H1 (cell line): ENCODE measurements at regions not wholly inside any gene's neighbourhood (a gene's known extent, or its start where the extent isn't known, plus 50 kb on each side); places are given as distances from the start of the nearest gene placed in this dataset.

ENCODE experiments used
- CTCF ChIA-PET: fragments of 300-600 bp; sonication (Branson Sonifier 250); formaldehyde crosslinking; loops from one replicate; lab custom pipeline; 2021; ENCODE audit not compliant: partially characterized antibody; lab: Charles Lee
- POLR2A ChIA-PET: fragments of 300-600 bp; sonication (Branson Sonifier 250); formaldehyde crosslinking; loops from one replicate; lab custom pipeline; 2021; ENCODE audit warnings: inconsistent platforms; ENCODE audit not compliant: partially characterized antibody; lab: Charles Lee
- DNase-seq, 2 experiments: peaks; one replicate each; pipeline versions ENCODE4 v3.0.0 to v3.0.0-alpha.2; 2010 to 2022; ENCODE audit warnings: low spot score in 2 of 2, low read depth in 1 of 2, mixed read lengths in 1 of 2
- FAIRE-seq: peaks from 2 replicates; lab custom pipeline; 2011; peaks lifted over from hg19 to GRCh38; lab: Jason Lieb, UNC
- H2AFZ ChIP-seq: 2 replicates; pipeline ENCODE4 v1.8.1; 2012; ENCODE audit warnings: low read length, inconsistent platforms
- H2AK5ac ChIP-seq: 2 replicates; pipeline ENCODE4 v1.6.1; 2013; ENCODE audit warnings: low read depth, low read length
- H2BK120ac ChIP-seq: replicated peaks from 2 replicates; pipeline ENCODE3; 2013; ENCODE audit warnings: low read depth, low read length, inconsistent platforms
- H2BK12ac ChIP-seq: 2 replicates; pipeline ENCODE4 v1.6.1; 2013; ENCODE audit warnings: low read depth, low read length
- H2BK15ac ChIP-seq: 2 replicates; pipeline ENCODE4 v1.6.1; 2013; ENCODE audit warnings: low read length
- H2BK20ac ChIP-seq: 2 replicates; pipeline ENCODE4 v1.6.1; 2013; ENCODE audit warnings: low read length
- H2BK5ac ChIP-seq: 2 replicates; pipeline ENCODE4 v1.6.1; 2013; ENCODE audit warnings: low read depth, low read length
- H3K14ac ChIP-seq: 2 replicates; pipeline ENCODE4 v1.6.1; 2013; ENCODE audit warnings: inconsistent platforms; ENCODE audit not compliant: insufficient read length
- H3K18ac ChIP-seq: 2 replicates; pipeline ENCODE4 v1.6.1; 2013; ENCODE audit warnings: low read length; ENCODE audit errors: extremely low read depth
- H3K23ac ChIP-seq: 2 replicates; pipeline ENCODE4 v1.6.1; 2013; ENCODE audit warnings: inconsistent platforms; ENCODE audit not compliant: insufficient read length
- H3K23me2 ChIP-seq: 2 replicates; pipeline ENCODE4 v1.6.1; 2013; ENCODE audit warnings: low read depth, low read length
- H3K27ac ChIP-seq: 2 replicates; pipeline ENCODE4 v1.6.1; 2011; ENCODE audit warnings: low read depth, low read length, inconsistent platforms
- H3K27me3 ChIP-seq, 4 experiments: replicated peaks in 1 of 4; 1 replicate in 1 of 4; 2 replicates in 3 of 4; pipeline versions ENCODE4 v1.6.1 to v1.8.1; 2011 to 2013; ENCODE audit warnings: low read length in 3 of 4, mild to moderate bottlenecking in 3 of 4, inconsistent platforms in 2 of 4, mixed read lengths in 2 of 4, moderate library complexity in 1 of 4; ENCODE audit not compliant: control insufficient read depth in 3 of 4, insufficient read depth in 3 of 4; ENCODE audit errors: extremely low read depth in 1 of 4
- H3K36me3 ChIP-seq, 4 experiments: 2 replicates each; pipeline versions ENCODE4 v1.6.1 to v1.8.1; 2011 to 2013; ENCODE audit warnings: mild to moderate bottlenecking in 4 of 4, low read length in 3 of 4, moderate library complexity in 2 of 4, control low read depth in 1 of 4, inconsistent platforms in 1 of 4; ENCODE audit not compliant: insufficient read depth in 4 of 4, control insufficient read depth in 2 of 4
- H3K4ac ChIP-seq: replicated peaks from 2 replicates; pipeline ENCODE3; 2013; ENCODE audit warnings: low read length, low read depth, mixed read lengths, inconsistent platforms; ENCODE audit not compliant: insufficient read length
- H3K4me1 ChIP-seq, 4 experiments: replicated peaks in 1 of 4; 1 replicate in 1 of 4; 2 replicates in 3 of 4; pipeline versions ENCODE4 v1.6.1 to v1.8.1; 2011 to 2013; ENCODE audit warnings: low read length in 3 of 4, inconsistent platforms in 2 of 4, mixed read lengths in 1 of 4; ENCODE audit not compliant: insufficient read depth in 4 of 4, control insufficient read depth in 3 of 4
- H3K4me2 ChIP-seq, 2 experiments: 2 replicates each; pipeline versions ENCODE4 v1.6.1 to v1.8.1; 2011 to 2013; ENCODE audit warnings: low read depth in 2 of 2, low read length in 2 of 2, control low read depth in 1 of 2, inconsistent platforms in 1 of 2, mild to moderate bottlenecking in 1 of 2; ENCODE audit not compliant: insufficient read depth in 1 of 2
- H3K4me3 ChIP-seq, 4 experiments: fragments of 200-600, 300-600 bp in 1 of 4; sonication (generic), shearing (Covaris generic), sonication (Bioruptor Twin) in 1 of 4; 2 replicates each; pipeline versions ENCODE4 v1.5.1 to v1.8.1; 2011 to 2016; ENCODE audit warnings: low read length in 4 of 4, low read depth in 3 of 4, control low read depth in 2 of 4, inconsistent platforms in 2 of 4, mild to moderate bottlenecking in 2 of 4, mixed read lengths in 1 of 4, moderate library complexity in 1 of 4; ENCODE audit not compliant: insufficient read depth in 2 of 4; ENCODE audit errors: extremely low read depth in 1 of 4
- H3K56ac ChIP-seq: replicated peaks from 2 replicates; pipeline ENCODE3; 2013; ENCODE audit warnings: low read depth, mild to moderate bottlenecking, mixed read lengths, low read length, inconsistent platforms; ENCODE audit not compliant: insufficient read length
- H3K79me1 ChIP-seq: 2 replicates; pipeline ENCODE4 v1.6.1; 2013; ENCODE audit warnings: low read depth, low read length, control low read depth
- H3K79me2 ChIP-seq, 2 experiments: 2 replicates each; pipeline versions ENCODE4 v1.6.1 to v1.8.1; 2012 to 2013; ENCODE audit warnings: low read length in 2 of 2, mild to moderate bottlenecking in 2 of 2, inconsistent platforms in 1 of 2; ENCODE audit not compliant: insufficient read depth in 2 of 2, control insufficient read depth in 1 of 2
- H3K9ac ChIP-seq, 4 experiments: replicated peaks in 1 of 4; 1 replicate in 1 of 4; 2 replicates in 3 of 4; pipeline versions ENCODE4 v1.6.1 to v1.8.1; 2011 to 2013; ENCODE audit warnings: low read depth in 3 of 4, low read length in 3 of 4, control low read depth in 2 of 4, mild to moderate bottlenecking in 2 of 4, moderate library complexity in 2 of 4, inconsistent platforms in 1 of 4; ENCODE audit errors: extremely low read depth in 1 of 4
- H3K9me3 ChIP-seq, 2 experiments: 2 replicates each; pipeline versions ENCODE4 v1.6.1 to v1.8.1; 2012 to 2013; ENCODE audit warnings: mild to moderate bottlenecking in 2 of 2, moderate library complexity in 2 of 2, control low read depth in 1 of 2, inconsistent platforms in 1 of 2, low read depth in 1 of 2, low read length in 1 of 2, mixed read lengths in 1 of 2; ENCODE audit not compliant: insufficient read depth in 2 of 2
- H4K20me1 ChIP-seq, 2 experiments: replicated peaks in 1 of 2; 2 replicates each; pipeline versions ENCODE3 to v1.8.1; 2011 to 2013; ENCODE audit warnings: inconsistent platforms in 2 of 2, low read length in 2 of 2, mild to moderate bottlenecking in 1 of 2; ENCODE audit not compliant: insufficient read depth in 2 of 2, control insufficient read depth in 1 of 2
- H4K5ac ChIP-seq: 2 replicates; pipeline ENCODE4 v1.6.1; 2013; ENCODE audit warnings: low read length, low read depth, mixed read lengths, inconsistent platforms; ENCODE audit not compliant: insufficient read length
- H4K8ac ChIP-seq: 2 replicates; pipeline ENCODE4 v1.8.0; 2013; ENCODE audit warnings: mild to moderate bottlenecking, moderate library complexity, low read length, inconsistent platforms; ENCODE audit not compliant: insufficient read depth; ENCODE audit errors: extremely low read depth
- H4K91ac ChIP-seq: replicated peaks from 2 replicates; pipeline ENCODE3; 2013; ENCODE audit warnings: low read length, mixed read lengths, inconsistent platforms; ENCODE audit not compliant: insufficient read length
- ASH2L ChIP-seq: fragments of 200-600, 300-600 bp; sonication (generic); IDR thresholded peaks from one replicate; pipeline ENCODE4 v1.7.1; 2017; ENCODE audit warnings: low read length
- CHD1 ChIP-seq: IDR thresholded peaks from 2 replicates; pipeline ENCODE4 v1.6.1; 2012; ENCODE audit warnings: low read depth, low read length, improper control_type of control experiment
- EGR1 ChIP-seq: IDR thresholded peaks from 2 replicates; pipeline ENCODE4 v1.6.1; 2011; ENCODE audit warnings: low read depth, low read length, borderline replicate concordance
- EP300 ChIP-seq, 2 experiments: IDR thresholded peaks; 1 replicate in 1 of 2; 2 replicates in 1 of 2; pipeline ENCODE4 v1.6.1; 2011 to 2012; ENCODE audit warnings: low read depth in 2 of 2, low read length in 2 of 2, mild to moderate bottlenecking in 2 of 2, borderline replicate concordance in 1 of 2, inconsistent platforms in 1 of 2, moderate library complexity in 1 of 2
- GABPA ChIP-seq: IDR thresholded peaks from 2 replicates; pipeline ENCODE4 v1.6.1; 2011; ENCODE audit warnings: mild to moderate bottlenecking, low read length, moderate library complexity, borderline replicate concordance; ENCODE audit not compliant: insufficient read depth
- HDAC2 ChIP-seq, 2 experiments: fragments of 300-600 bp in 1 of 2; sonication (generic) in 1 of 2; IDR thresholded peaks; 2 replicates each; pipeline ENCODE4 v1.6.1; 2011 to 2012; ENCODE audit warnings: low read depth in 2 of 2, low read length in 2 of 2, mild to moderate bottlenecking in 2 of 2, moderate library complexity in 2 of 2, borderline replicate concordance in 1 of 2, inconsistent platforms in 1 of 2
- JUND ChIP-seq: IDR thresholded peaks from 2 replicates; pipeline ENCODE4 v1.6.1; 2011; ENCODE audit warnings: mild to moderate bottlenecking, improper control_type of control experiment, low read length
- SRF ChIP-seq: IDR thresholded peaks from 2 replicates; pipeline ENCODE4 v1.6.1; 2011; ENCODE audit warnings: mild to moderate bottlenecking, low read depth, low read length, moderate library complexity
- TAF7 ChIP-seq: optimal IDR thresholded peaks from 2 replicates; pipeline ENCODE3; 2011; ENCODE audit warnings: low read depth, mild to moderate bottlenecking, inconsistent platforms, low read length, moderate library complexity, borderline replicate concordance
- WGBS, 2 experiments: shearing (Covaris generic) in 1 of 2; methylation state at CpG; one replicate each; pipeline versions ENCODE4 v1.1.6 to v1.1.7; 2013 to 2015; ENCODE audit warnings: low lambda C conversion rate in 2 of 2, mixed read lengths in 2 of 2, inconsistent platforms in 1 of 2, low coverage in 1 of 2, missing lambda C conversion rate in 1 of 2; ENCODE audit not compliant: insufficient replicate concordance in 2 of 2, insufficient coverage in 1 of 2, insufficient read length in 1 of 2; ENCODE audit errors: extremely low coverage in 1 of 2, missing lambda C conversion rate in 1 of 2; 5-methylcytosine and 5-hydroxymethylcytosine counted together
- TF ChIP-seq, protein P1 (sequence below): IDR thresholded peaks from 2 replicates; pipeline ENCODE4 v1.6.1; 2011; ENCODE audit warnings: low read depth, mild to moderate bottlenecking, low read length; ENCODE audit not compliant: insufficient read depth
- TF ChIP-seq, protein P2 (sequence below): IDR thresholded peaks from 2 replicates; pipeline ENCODE4 v1.6.1; 2012; ENCODE audit warnings: inconsistent platforms

DNA sequence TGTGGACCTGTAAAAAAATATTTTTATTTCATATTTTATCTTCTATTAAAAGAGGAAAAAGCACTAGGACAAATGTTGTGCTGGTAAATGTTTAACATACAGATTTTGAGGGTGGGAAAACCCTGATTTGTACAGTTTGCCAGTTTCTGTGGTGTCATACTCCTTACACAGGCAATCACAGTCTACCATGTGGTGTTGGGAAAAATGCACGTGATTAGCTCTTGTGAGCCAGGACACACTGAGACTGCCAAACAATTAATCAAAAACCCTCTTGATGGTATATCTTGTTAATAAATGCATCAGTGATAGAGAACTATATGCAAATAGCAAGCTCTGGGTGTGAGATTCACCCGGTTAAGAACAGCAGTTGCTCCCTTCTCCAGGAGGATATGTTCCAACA, 136.5 kb upstream of the ZC3H11B start:
- Histone ChIP-seq H4K5ac (no peak overlapping the region), H3K23ac (no peak overlapping the region), H2BK120ac (no peak overlapping the region), H3K9me3 (no peaks in the 10 kb centered on the region), H4K91ac (no peak overlapping the region), H2BK20ac (no peak overlapping the region)
- TF ChIP-seq CHD1 = no peak
- TF ChIP-seq, protein P1, sequence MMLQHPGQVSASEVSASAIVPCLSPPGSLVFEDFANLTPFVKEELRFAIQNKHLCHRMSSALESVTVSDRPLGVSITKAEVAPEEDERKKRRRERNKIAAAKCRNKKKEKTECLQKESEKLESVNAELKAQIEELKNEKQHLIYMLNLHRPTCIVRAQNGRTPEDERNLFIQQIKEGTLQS = no peak
- TF ChIP-seq HDAC2 (IDR thresholded peaks at IDR 0.05; ENCODE audit: borderline replicate concordance in 1 of 2, low read depth in 2 of 2, low read length in 2 of 2) = no peak
- no peak for TF ChIP-seq ASH2L
- no peak for TF ChIP-seq EGR1
- TF ChIP-seq GABPA = no peak
- no peak for TF ChIP-seq EP300 (IDR thresholded peaks at IDR 0.05; ENCODE audit: borderline replicate concordance in 1 of 2, low read depth in 2 of 2, low read length in 2 of 2)
- TF ChIP-seq TAF7 = no peak
- TF ChIP-seq SRF = no peak
- no peak for TF ChIP-seq JUND
- TF ChIP-seq, protein P2, sequence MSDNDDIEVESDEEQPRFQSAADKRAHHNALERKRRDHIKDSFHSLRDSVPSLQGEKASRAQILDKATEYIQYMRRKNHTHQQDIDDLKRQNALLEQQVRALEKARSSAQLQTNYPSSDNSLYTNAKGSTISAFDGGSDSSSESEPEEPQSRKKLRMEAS = no peak
- TF ChIP-seq, all 59 proteins: peak for 0
- no peak overlapping the region for H3K56ac ChIP-seq
- peaks cover 2% of the 10 kb centered on the region; the same call in 1 of the 2 replicates for H3K23me2 ChIP-seq
- H3K4me2 ChIP-seq = no peak overlapping the region
- no peaks in the 10 kb centered on the region for H4K20me1 ChIP-seq
- WGBS, 2 experiments = 77% methylated on average over 2 of the region's 2 CpGs; no CpG with 5 or more reads in 1 of the 2 experiments
- no peak overlapping the region for H2AFZ ChIP-seq
- no peak overlapping the region for H2BK5ac ChIP-seq
- no peak overlapping the region for H3K9ac ChIP-seq
- no peak overlapping the region for H3K14ac ChIP-seq
- no peaks in the 10 kb centered on the region for H3K4me1 ChIP-seq
- no peaks in the 10 kb centered on the region for H3K79me1 ChIP-seq
- no peaks in the 10 kb centered on the region for H3K36me3 ChIP-seq
- no peak overlapping the region for H2BK15ac ChIP-seq
- no peak overlapping the region for H3K4ac ChIP-seq
- H3K4me3 ChIP-seq = no peak overlapping the region
- no peaks in the 10 kb centered on the region for H3K27me3 ChIP-seq
- H3K79me2 ChIP-seq = no peaks in the 10 kb centered on the region
- no peak overlapping the region for H2AK5ac ChIP-seq
- FAIRE-seq (no peak), DNase-seq (no peak)
- POLR2A ChIA-PET = no interaction called here
- H4K8ac ChIP-seq = no peak overlapping the region
- H2BK12ac ChIP-seq = no peak overlapping the region
- no peak overlapping the region for H3K27ac ChIP-seq
- H3K18ac ChIP-seq = no peak overlapping the region
- CTCF ChIA-PET = interaction anchor here (1.0 kb wide), 1 partner anchor 55 kb away, joined by 3 read pairs; no protein-coding TSS in a partner anchor
